NK-92 treated with Interleukin-12 subunit alpha and Interleukin-12 subunit beta, amount 100 ng/mL, for 24 hours (cell line): ENCODE measurements at regions not wholly inside any gene's neighbourhood (a gene's known extent, or its start where the extent isn't known, plus 50 kb on each side); places are given as distances from the start of the nearest gene placed in this dataset.

Source experiments
- DNase-seq: peaks from one replicate; lab custom pipeline; 2025; lab: John Stamatoyannopoulos, UW

- no peak for DNase-seq
Measured at GRCh38 chr3:107258300-107258699, 118.9 kb upstream of the CCDC54 start.

GRCh38 chr3:107260207-107260606 lies 117.0 kb upstream of the CCDC54 start:
- DNase-seq = no peak

GRCh38 chr3:107263269-107264021 lies 113.8 kb upstream of the CCDC54 start:
- no peak for DNase-seq

GRCh38 chr3:107264888-107265287 lies 112.4 kb upstream of the CCDC54 start:
- DNase-seq = no peak

GRCh38 chr3:107265526-107265925 lies 111.7 kb upstream of the CCDC54 start:
- no peak for DNase-seq

DNA sequence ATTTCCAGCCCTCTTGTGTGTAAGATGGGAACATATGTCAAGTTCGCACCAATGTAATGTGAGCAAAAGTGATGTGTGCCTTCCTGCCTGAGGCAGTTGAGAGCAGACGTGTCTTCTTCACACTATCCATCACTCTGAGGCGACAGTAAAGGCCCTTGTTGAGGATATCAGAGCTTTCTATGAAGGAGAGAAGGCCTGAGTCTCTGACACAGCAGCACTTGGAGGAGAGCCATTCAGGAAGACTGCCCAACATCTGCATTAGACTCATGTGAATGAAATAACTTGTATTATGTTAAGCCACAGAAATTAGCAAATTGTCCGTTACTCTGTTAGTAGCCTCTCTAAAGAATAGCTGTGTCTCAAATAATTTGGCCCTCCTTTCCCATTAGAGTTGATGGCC lies 108.8 kb upstream of the CCDC54 start:
- no peak for DNase-seq

DNA sequence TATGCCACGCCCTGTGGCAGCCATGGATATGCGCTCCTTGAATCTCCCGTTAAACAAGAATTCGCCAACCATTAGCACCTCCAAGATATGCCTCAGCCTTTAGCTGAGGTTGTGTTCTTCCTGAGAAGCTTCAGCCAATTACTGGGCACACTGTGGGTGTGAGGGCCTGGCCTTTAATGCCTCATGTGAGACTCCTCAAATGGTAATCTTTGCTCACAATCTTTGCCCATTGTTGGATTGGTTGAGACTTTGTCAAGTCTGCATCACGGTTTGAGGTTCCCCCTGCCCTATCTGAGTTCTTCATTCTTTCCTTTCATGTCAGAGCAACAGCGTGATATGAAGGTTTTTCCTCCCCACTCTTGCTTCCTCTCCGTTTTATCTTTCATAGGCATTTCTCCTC lies 108.1 kb upstream of the CCDC54 start:
- no peak for DNase-seq

DNA sequence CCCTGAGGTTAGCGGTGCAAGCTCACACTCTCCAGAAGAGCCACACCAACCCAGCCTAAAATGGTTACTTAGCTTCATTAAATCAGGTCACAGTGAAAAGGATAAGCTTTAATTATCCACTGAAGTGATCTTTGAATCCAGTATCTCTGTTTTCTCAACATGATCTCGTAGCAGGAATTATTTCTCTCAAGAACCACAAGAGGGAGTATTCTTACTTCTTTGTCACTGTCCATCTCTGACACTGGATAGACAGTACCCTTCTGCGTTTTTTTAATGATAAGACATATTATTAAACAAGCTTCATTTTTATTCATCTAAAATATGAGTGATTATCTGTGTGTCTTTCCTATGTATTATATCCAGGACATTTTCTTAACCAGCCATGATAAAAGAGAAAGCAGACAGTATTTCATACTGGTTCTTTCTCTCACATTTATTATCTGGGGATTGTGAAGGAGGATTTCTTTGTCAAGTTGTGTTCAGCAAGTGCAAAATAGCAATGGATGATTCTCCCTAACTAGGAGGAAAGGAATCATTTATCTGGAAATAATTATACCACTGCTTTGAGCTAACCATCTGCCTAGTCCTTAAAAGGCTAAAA lies 105.4 kb upstream of the CCDC54 start:
- no peak for DNase-seq

DNA sequence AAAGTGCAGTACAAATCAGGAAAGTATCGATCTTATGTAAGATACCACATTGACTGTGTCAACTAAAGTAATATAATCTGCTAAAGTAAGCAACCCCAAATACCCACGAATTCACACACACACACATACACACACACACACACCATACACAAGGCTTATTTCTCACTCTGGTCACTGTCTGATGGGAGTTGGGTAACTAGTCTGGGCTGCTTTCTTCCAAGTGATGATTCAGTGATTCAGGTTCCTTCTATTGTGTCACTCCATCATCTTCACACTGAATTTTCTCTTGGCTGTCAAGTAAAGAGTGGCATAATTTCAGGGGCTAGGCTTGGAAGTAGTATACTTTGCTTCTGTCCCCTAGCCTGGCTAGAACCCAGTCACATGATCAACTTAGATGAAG lies 104.8 kb upstream of the CCDC54 start:
- no peak for DNase-seq

DNA sequence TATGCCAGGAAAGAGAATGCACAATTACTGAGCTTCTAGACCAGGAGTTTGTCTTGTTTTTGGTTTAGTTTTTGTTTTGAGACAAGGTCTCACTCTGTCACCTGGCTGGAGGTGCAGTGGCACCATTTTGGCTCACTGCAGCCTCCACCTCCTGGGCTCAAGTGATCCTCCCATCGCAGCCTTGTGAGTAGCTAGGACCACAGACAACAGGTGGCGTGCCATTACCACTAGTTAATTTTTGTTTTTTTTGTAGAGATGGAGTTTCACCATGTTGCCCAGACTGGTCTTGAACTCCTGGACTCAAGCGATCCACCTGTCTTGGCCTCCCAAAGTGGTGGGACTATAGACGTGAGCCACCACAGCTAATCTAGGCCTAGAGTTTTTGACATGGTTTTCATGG lies 104.4 kb upstream of the CCDC54 start:
- DNase-seq = no peak

GRCh38 chr3:107273771-107274170 lies 103.5 kb upstream of the CCDC54 start:
- DNase-seq = no peak

GRCh38 chr3:107275511-107275910 lies 101.7 kb upstream of the CCDC54 start:
- DNase-seq = no peak

DNA sequence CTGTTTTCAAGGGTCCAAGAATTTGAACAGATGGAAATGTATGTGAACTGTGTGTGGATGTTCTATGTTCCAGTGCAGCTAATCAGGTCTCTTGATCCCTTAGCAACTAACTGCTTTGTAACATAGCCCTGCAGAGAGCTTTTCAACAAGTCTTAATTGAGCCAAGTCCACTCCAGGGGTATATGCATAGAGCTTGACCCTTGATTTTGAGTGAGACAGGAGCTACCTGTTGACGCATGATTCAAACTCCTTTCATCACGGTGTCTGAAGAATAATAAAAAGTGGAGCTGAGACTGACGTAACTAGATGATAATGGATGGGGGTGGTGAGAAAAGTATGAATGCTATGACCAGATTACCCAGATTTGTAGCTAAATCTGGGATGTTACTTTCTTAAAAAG lies 93.3 kb upstream of the CCDC54 start:
- DNase-seq = no peak

DNA sequence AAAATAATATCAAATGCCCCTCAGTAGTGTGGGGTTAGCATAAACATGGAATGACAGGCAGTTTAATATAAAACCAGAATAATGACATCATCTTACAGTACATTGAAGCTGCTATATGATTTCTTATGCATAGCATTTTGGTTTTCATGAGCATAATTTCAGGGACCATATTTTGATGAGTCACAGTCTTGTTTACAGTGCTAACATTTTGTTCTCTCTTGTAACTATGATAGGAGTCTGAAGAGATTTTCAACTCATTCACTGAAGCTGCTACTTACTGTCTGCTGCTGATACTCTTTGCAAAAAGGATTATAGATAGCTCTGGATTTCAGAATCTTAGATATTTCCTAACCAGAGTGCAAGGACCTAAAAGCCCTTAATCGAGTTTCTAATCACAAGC lies 92.6 kb upstream of the CCDC54 start:
- DNase-seq = no peak

DNA sequence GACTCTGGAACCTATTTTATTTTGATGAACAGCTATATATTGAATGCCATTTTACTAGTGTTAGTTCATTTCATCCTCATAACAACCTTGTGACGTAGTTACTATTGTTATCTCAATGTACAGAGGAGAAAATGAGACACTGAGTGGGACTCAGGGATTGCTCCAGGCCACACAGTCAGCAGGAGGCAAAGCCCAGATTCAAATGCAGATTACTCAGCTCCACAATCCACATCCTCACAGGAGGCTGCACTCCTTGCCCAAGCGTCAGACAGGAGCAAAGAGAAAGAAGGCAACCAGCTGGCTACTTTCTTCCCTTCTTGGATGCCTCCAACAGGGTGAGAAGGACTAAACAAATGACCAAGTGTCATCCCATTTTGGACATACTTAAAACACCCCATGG lies 92.0 kb upstream of the CCDC54 start:
- no peak for DNase-seq

DNA sequence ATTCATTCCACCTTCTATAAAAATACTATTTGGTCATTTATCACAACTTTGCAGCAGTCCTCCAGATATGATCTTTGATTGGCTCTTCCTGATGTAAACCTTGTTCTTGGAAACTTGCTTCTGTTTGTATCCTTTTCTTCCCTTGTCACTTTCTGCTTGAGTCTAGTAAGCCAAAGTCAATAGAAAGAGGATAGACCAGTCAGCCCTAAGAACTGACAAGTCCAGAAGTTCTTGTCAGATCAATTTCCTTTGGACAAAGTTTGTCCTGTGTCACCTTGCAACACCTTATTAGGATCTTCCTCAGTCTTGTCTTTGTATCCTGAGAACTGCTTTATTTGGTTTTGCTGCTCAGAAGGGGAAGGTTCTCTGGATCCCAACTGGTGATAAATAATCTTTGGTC lies 87.9 kb upstream of the CCDC54 start:
- no peak for DNase-seq

DNA sequence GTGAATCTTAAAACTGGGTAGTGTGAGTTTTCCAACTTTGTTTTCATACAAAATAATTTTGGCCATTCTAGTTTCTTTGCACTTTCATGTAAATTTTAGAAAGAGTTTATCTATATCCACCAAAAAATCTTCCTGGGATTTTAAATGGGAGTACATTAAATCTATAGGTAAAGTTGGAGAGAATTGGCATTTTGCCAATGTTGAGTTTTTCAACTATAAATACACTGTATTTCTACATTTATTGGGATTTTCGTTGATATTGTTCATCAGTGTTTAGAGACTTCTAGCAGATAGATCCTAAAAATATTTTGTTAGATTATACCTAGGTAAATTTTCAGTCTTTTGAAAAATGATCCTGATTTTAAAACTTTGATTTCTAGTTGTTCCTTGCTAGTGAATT lies 83.1 kb upstream of the CCDC54 start:
- no peak for DNase-seq

- no peak for DNase-seq
Measured at GRCh38 chr3:107297597-107297996, 79.6 kb upstream of the CCDC54 start.

GRCh38 chr3:107307205-107307604 lies 70.0 kb upstream of the CCDC54 start:
- no peak for DNase-seq

DNA sequence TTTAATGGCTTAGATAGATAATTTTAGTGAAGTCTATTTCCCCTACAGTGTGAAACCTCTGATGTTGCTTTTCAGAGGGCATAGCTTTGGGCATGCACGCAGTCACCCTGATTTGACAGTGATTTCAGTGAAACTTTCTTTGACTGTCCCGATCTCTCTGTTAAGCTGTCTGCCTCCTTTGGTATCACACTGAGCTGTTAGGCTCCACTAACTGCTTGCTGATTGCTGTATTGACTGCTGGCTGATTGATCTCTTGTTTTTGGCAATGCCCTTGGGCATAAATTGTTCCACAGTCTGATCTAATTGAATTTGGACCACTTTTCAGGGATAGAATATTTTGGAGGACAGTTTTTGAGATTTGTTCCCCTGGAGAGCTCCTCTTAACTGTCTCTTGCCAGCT lies 68.5 kb upstream of the CCDC54 start:
- no peak for DNase-seq

DNA sequence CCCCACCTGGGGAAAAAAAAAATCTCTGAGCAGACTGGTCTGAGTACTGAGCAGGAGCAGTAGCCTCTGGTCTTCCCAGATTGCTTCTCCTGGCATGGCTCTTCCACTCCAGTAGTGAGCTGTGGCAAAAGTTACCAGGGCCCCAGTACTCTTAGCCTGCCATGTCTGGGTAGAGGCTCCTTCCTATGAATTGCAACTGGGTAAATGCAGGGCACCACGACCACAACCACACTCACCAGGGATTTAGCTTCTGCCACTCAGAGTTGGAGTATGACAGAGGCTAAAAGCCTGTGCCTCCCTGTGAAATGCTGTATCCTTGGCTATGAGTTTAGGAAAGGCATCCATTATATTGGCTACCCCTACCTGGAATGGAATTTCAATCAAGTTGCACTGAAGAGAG lies 67.9 kb upstream of the CCDC54 start:
- no peak for DNase-seq

GRCh38 chr3:107313711-107314110 lies 63.5 kb upstream of the CCDC54 start:
- no peak for DNase-seq

DNA sequence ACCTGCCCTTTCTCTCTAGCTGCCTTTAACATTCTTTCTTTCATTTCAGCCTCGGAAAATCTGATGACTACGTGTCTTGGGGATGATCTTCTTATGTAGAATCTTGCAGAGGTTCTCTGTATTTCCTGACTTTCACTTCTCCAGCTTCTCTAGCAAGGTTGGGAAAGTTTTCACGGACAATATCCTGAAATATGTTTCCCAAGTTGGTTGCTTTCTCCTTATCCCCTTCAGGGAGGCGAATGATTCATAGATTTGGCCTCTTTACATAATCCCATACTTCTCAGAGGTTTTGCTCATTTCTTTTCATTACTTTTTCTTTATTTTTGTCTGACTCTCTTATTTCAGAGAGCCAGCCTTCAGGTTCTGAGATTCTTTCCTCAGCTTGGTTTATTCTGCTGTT lies 62.1 kb upstream of the CCDC54 start:
- no peak for DNase-seq

GRCh38 chr3:107323723-107324122 lies 53.5 kb upstream of the CCDC54 start:
- no peak for DNase-seq
